WTC11 (cell line): ENCODE measurements at regions not wholly inside any gene's neighbourhood (a gene's known extent, or its start where the extent isn't known, plus 50 kb on each side); places are given as distances from the start of the nearest gene placed in this dataset.

Source experiments
- ATAC-seq: fragments of 200-7000 bp; cut with Tn5 transposase; 2 replicates; pipeline ENCODE4 v1.10.0; 2021; ENCODE audit warnings: mild to moderate bottlenecking, moderate library complexity
- CTCF ChIA-PET: fragments of 300-600 bp; sonication (Branson Sonifier 250); formaldehyde crosslinking; loops from one replicate; lab custom pipeline; 2021; ENCODE audit warnings: antibody characterized with exemption; lab: Charles Lee
- POLR2A ChIA-PET: fragments of 350-600 bp; sonication (Branson Sonifier 250); formaldehyde crosslinking; loops from one replicate; lab custom pipeline; 2021; ENCODE audit warnings: antibody characterized with exemption; lab: Charles Lee
- DNase-seq: peaks from one replicate; pipeline ENCODE4 v3.0.0; 2021; ENCODE audit warnings: low spot score
- H3K27ac Mint-ChIP-seq: 2 replicates; pipeline ENCODE4 v1.8.0; 2021; ENCODE audit warnings: mixed read lengths
- H3K27me3 Mint-ChIP-seq: 2 replicates; pipeline ENCODE4 v1.8.0; 2021; ENCODE audit warnings: low read depth, mild to moderate bottlenecking, moderate library complexity, mixed read lengths
- H3K36me3 Mint-ChIP-seq: 2 replicates; pipeline ENCODE4 v1.8.0; 2021; ENCODE audit warnings: mixed read lengths
- H3K4me1 Mint-ChIP-seq: 2 replicates; pipeline ENCODE4 v1.8.0; 2022; ENCODE audit warnings: mixed read lengths
- H3K4me3 Mint-ChIP-seq: 2 replicates; pipeline ENCODE4 v1.8.0; 2021; ENCODE audit warnings: mild to moderate bottlenecking, moderate library complexity, mixed read lengths
- H3K9me3 Mint-ChIP-seq: 2 replicates; pipeline ENCODE4 v1.8.0; 2021; ENCODE audit warnings: mixed read lengths
- FOXP1 ChIP-seq: sonication (generic); formaldehyde crosslinking; IDR thresholded peaks from 2 replicates; pipeline ENCODE4 v1.8.0; 2022; ENCODE audit warnings: missing genetic modification reagents, mild to moderate bottlenecking, moderate library complexity, borderline replicate concordance
- GRHL2 ChIP-seq: fragments of 250-450 bp; sonication (Bioruptor Pico); IDR thresholded peaks from 2 replicates; pipeline ENCODE4 v1.8.0; 2022; ENCODE audit warnings: mild to moderate bottlenecking, moderate library complexity; ENCODE audit not compliant: insufficient replicate concordance, severe bottlenecking
- GTF2I ChIP-seq: fragments of 250-450 bp; sonication (Bioruptor Pico); conservative IDR thresholded peaks from 2 replicates; pipeline ENCODE4 v1.4.0; 2021; ENCODE audit warnings: mild to moderate bottlenecking
- JAZF1 ChIP-seq: fragments of 250-450 bp; sonication (Bioruptor Pico); IDR thresholded peaks from 2 replicates; pipeline ENCODE4 v1.9.0; 2021; ENCODE audit warnings: moderate library complexity, mild to moderate bottlenecking, inconsistent platforms
- KAT7 ChIP-seq: sonication (generic); formaldehyde crosslinking; IDR thresholded peaks from 2 replicates; pipeline ENCODE4 v1.8.1; 2023; ENCODE audit warnings: missing genetic modification reagents, mild to moderate bottlenecking, borderline replicate concordance
- MXD4 ChIP-seq: fragments of 250-450 bp; sonication (Bioruptor Pico); IDR thresholded peaks from 2 replicates; pipeline ENCODE4 v1.8.0; 2021; ENCODE audit warnings: mild to moderate bottlenecking, moderate library complexity, borderline replicate concordance
- MYBL2 ChIP-seq: sonication (generic); formaldehyde crosslinking; IDR thresholded peaks from 2 replicates; pipeline ENCODE4 v1.8.1; 2023; ENCODE audit warnings: mild to moderate bottlenecking, moderate library complexity, missing genetic modification reagents
- NFE2L1 ChIP-seq: sonication (generic); formaldehyde crosslinking; IDR thresholded peaks from 2 replicates; pipeline ENCODE4 v1.8.1; 2023; ENCODE audit warnings: missing genetic modification reagents
- PRRX2 ChIP-seq: fragments of 250-450 bp; sonication (Bioruptor Pico); IDR thresholded peaks from 2 replicates; pipeline ENCODE4 v1.8.0; 2021; ENCODE audit warnings: mild to moderate bottlenecking
- SOX15 ChIP-seq: fragments of 250-450 bp; sonication (Bioruptor Pico); IDR thresholded peaks from 2 replicates; pipeline ENCODE4 v1.9.0; 2021; ENCODE audit warnings: mild to moderate bottlenecking
- TCF7 ChIP-seq: sonication (generic); formaldehyde crosslinking; IDR thresholded peaks from 2 replicates; pipeline ENCODE4 v1.8.0; 2022; ENCODE audit warnings: mild to moderate bottlenecking, low read depth, missing genetic modification reagents, moderate library complexity
- TEAD1 ChIP-seq: sonication (generic); formaldehyde crosslinking; IDR thresholded peaks from 2 replicates; pipeline ENCODE4 v1.8.0; 2022; ENCODE audit warnings: mild to moderate bottlenecking, missing genetic modification reagents
- ZBTB21 ChIP-seq: sonication (generic); formaldehyde crosslinking; IDR thresholded peaks from 2 replicates; pipeline ENCODE4 v1.8.1; 2023; ENCODE audit warnings: mild to moderate bottlenecking, missing genetic modification reagents, borderline replicate concordance
- ZNF121 ChIP-seq: sonication (generic); formaldehyde crosslinking; IDR thresholded peaks from 2 replicates; pipeline ENCODE4 v1.8.0; 2023; ENCODE audit warnings: missing genetic modification reagents
- ZNF263 ChIP-seq: sonication (generic); formaldehyde crosslinking; IDR thresholded peaks from 2 replicates; pipeline ENCODE4 v1.8.1; 2022; ENCODE audit warnings: low read depth, mild to moderate bottlenecking, moderate library complexity, missing genetic modification reagents
- ZNF671 ChIP-seq: fragments of 250-450 bp; sonication (Bioruptor Pico); IDR thresholded peaks from 2 replicates; pipeline ENCODE4 v1.8.0; 2021; ENCODE audit warnings: mild to moderate bottlenecking
- TF ChIP-seq, protein P1 (sequence below): sonication (generic); formaldehyde crosslinking; IDR thresholded peaks from 2 replicates; pipeline ENCODE4 v1.8.1; 2023; ENCODE audit warnings: mild to moderate bottlenecking, missing genetic modification reagents, borderline replicate concordance
- TF ChIP-seq, protein P2 (sequence below): sonication (generic); formaldehyde crosslinking; IDR thresholded peaks from 2 replicates; pipeline ENCODE4 v1.8.0; 2022; ENCODE audit warnings: mild to moderate bottlenecking, missing genetic modification reagents
- TF ChIP-seq, protein P3 (sequence below): sonication (generic); formaldehyde crosslinking; IDR thresholded peaks from 2 replicates; pipeline ENCODE4 v1.8.1; 2022; ENCODE audit warnings: low read depth, missing genetic modification reagents, borderline replicate concordance
- TF ChIP-seq, protein P4 (sequence below): sonication (generic); formaldehyde crosslinking; IDR thresholded peaks from 2 replicates; pipeline ENCODE4 v1.8.0; 2022; ENCODE audit warnings: mild to moderate bottlenecking, missing genetic modification reagents
- TF ChIP-seq, protein P5 (sequence below): sonication (generic); formaldehyde crosslinking; IDR thresholded peaks from 2 replicates; pipeline ENCODE4 v1.8.1; 2022; ENCODE audit warnings: mild to moderate bottlenecking, moderate library complexity, missing genetic modification reagents

DNA sequence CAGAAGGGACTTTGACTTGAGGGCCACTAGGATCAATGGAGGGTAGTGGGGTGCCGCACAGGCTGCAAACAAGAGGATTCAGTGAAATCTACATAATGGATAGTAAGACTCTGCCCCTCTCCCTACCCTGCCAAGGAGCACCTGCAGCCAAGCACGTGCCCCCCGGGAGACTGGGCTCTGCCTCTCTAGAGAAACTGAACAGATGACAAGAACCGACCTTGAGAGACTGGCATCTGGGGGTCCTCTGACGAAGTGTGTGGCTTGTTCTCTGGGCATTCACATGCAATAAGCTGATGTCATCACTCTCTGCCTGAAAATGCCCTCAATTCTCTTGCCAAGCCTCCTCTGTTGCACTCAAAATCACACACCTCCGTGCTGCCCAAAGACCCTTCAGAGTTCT is 132.3 kb downstream of the FAM43A start:
- H3K4me1 Mint-ChIP-seq = peaks cover 21% of the 10 kb centered on the region
- CTCF ChIA-PET = no interaction called here
- no peak for TF ChIP-seq FOXP1 (CRISPR knock-in tag)
- TF ChIP-seq, all 79 proteins: peak for 0
- POLR2A ChIA-PET = no interaction called here
- no peak overlapping the region for H3K4me3 Mint-ChIP-seq
- H3K27ac Mint-ChIP-seq = no peak overlapping the region
- no peaks in the 10 kb centered on the region for H3K9me3 Mint-ChIP-seq
- H3K36me3 Mint-ChIP-seq = no peaks in the 10 kb centered on the region
- no peaks in the 10 kb centered on the region for H3K27me3 Mint-ChIP-seq
- no peak; the same call in 1 of the 2 replicates for ATAC-seq
- DNase-seq = no peak

DNA sequence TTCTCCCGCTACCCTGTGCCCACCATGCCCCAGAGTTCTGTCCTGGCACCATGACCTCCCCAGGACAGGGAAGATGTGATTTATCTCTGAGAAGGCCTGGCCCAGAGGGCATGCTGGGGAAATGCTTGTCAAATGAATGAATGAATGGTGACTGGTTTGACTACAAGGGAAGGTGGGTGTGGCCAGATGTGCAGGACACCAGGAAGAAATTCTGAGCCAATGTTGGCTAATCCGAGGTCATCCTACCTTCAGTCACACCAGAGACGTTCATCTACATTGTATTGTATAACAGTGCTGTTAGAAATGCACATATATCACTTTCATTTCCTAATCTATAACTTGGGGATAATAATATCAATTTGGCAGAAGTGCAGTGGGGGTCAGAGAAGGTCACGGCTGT is 138.4 kb downstream of the FAM43A start:
- POLR2A ChIA-PET = no interaction called here
- ATAC-seq = no peak
- peaks cover 7% of the 10 kb centered on the region for H3K4me1 Mint-ChIP-seq

More for the DNA sequence above, 138.4 kb downstream of the FAM43A start:
- TF ChIP-seq JAZF1 (CRISPR knock-in tag) (no peak), TEAD1 (CRISPR knock-in tag) (no peak), GTF2I (CRISPR knock-in tag) (no peak), TCF7 (CRISPR knock-in tag) (no peak), NFE2L1 (CRISPR knock-in tag) (no peak), GRHL2 (CRISPR knock-in tag) (no peak), ZNF671 (CRISPR knock-in tag) (no peak), PRRX2 (CRISPR knock-in tag) (no peak), KAT7 (no peak), ZBTB21 (no peak), SOX15 (no peak), ZNF263 (CRISPR knock-in tag) (no peak), MYBL2 (CRISPR knock-in tag) (no peak), ZNF121 (CRISPR knock-in tag) (no peak), MXD4 (CRISPR knock-in tag) (no peak)
- TF ChIP-seq, protein P1, sequence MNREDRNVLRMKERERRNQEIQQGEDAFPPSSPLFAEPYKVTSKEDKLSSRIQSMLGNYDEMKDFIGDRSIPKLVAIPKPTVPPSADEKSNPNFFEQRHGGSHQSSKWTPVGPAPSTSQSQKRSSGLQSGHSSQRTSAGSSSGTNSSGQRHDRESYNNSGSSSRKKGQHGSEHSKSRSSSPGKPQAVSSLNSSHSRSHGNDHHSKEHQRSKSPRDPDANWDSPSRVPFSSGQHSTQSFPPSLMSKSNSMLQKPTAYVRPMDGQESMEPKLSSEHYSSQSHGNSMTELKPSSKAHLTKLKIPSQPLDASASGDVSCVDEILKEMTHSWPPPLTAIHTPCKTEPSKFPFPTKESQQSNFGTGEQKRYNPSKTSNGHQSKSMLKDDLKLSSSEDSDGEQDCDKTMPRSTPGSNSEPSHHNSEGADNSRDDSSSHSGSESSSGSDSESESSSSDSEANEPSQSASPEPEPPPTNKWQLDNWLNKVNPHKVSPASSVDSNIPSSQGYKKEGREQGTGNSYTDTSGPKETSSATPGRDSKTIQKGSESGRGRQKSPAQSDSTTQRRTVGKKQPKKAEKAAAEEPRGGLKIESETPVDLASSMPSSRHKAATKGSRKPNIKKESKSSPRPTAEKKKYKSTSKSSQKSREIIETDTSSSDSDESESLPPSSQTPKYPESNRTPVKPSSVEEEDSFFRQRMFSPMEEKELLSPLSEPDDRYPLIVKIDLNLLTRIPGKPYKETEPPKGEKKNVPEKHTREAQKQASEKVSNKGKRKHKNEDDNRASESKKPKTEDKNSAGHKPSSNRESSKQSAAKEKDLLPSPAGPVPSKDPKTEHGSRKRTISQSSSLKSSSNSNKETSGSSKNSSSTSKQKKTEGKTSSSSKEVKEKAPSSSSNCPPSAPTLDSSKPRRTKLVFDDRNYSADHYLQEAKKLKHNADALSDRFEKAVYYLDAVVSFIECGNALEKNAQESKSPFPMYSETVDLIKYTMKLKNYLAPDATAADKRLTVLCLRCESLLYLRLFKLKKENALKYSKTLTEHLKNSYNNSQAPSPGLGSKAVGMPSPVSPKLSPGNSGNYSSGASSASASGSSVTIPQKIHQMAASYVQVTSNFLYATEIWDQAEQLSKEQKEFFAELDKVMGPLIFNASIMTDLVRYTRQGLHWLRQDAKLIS = no peak
- TF ChIP-seq, protein P2, sequence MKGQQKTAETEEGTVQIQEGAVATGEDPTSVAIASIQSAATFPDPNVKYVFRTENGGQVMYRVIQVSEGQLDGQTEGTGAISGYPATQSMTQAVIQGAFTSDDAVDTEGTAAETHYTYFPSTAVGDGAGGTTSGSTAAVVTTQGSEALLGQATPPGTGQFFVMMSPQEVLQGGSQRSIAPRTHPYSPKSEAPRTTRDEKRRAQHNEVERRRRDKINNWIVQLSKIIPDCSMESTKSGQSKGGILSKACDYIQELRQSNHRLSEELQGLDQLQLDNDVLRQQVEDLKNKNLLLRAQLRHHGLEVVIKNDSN (CRISPR knock-in tag) = no peak
- TF ChIP-seq, protein P3, sequence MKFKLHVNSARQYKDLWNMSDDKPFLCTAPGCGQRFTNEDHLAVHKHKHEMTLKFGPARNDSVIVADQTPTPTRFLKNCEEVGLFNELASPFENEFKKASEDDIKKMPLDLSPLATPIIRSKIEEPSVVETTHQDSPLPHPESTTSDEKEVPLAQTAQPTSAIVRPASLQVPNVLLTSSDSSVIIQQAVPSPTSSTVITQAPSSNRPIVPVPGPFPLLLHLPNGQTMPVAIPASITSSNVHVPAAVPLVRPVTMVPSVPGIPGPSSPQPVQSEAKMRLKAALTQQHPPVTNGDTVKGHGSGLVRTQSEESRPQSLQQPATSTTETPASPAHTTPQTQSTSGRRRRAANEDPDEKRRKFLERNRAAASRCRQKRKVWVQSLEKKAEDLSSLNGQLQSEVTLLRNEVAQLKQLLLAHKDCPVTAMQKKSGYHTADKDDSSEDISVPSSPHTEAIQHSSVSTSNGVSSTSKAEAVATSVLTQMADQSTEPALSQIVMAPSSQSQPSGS (CRISPR knock-in tag) = no peak
- TF ChIP-seq, protein P4, sequence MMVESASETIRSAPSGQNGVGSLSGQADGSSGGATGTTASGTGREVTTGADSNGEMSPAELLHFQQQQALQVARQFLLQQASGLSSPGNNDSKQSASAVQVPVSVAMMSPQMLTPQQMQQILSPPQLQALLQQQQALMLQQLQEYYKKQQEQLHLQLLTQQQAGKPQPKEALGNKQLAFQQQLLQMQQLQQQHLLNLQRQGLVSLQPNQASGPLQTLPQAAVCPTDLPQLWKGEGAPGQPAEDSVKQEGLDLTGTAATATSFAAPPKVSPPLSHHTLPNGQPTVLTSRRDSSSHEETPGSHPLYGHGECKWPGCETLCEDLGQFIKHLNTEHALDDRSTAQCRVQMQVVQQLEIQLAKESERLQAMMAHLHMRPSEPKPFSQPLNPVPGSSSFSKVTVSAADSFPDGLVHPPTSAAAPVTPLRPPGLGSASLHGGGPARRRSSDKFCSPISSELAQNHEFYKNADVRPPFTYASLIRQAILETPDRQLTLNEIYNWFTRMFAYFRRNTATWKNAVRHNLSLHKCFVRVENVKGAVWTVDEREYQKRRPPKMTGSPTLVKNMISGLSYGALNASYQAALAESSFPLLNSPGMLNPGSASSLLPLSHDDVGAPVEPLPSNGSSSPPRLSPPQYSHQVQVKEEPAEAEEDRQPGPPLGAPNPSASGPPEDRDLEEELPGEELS = no peak
- TF ChIP-seq, protein P5, sequence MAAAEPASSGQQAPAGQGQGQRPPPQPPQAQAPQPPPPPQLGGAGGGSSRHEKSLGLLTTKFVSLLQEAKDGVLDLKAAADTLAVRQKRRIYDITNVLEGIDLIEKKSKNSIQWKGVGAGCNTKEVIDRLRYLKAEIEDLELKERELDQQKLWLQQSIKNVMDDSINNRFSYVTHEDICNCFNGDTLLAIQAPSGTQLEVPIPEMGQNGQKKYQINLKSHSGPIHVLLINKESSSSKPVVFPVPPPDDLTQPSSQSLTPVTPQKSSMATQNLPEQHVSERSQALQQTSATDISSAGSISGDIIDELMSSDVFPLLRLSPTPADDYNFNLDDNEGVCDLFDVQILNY (CRISPR knock-in tag) = no peak
- H3K9me3 Mint-ChIP-seq = no peaks in the 10 kb centered on the region
- H3K4me3 Mint-ChIP-seq = no peak overlapping the region
- CTCF ChIA-PET = no interaction called here
- DNase-seq = no peak
- H3K27me3 Mint-ChIP-seq = no peaks in the 10 kb centered on the region
- no peak overlapping the region for H3K27ac Mint-ChIP-seq
- H3K36me3 Mint-ChIP-seq = no peaks in the 10 kb centered on the region
